Fibroblast of skin of abdomen (primary cell): ENCODE measurements at regions not wholly inside any gene's neighbourhood (a gene's known extent, or its start where the extent isn't known, plus 50 kb on each side); places are given as distances from the start of the nearest gene placed in this dataset.
"Not testable (repeated sequence)": the region's sequence is repeated elsewhere in the genome, so short reads cannot be mapped to it uniquely, and the experiment has no call there.

Experiments
- DNase-seq: peaks from one replicate; pipeline ENCODE4 v3.0.0-alpha.2; 2013

DNA sequence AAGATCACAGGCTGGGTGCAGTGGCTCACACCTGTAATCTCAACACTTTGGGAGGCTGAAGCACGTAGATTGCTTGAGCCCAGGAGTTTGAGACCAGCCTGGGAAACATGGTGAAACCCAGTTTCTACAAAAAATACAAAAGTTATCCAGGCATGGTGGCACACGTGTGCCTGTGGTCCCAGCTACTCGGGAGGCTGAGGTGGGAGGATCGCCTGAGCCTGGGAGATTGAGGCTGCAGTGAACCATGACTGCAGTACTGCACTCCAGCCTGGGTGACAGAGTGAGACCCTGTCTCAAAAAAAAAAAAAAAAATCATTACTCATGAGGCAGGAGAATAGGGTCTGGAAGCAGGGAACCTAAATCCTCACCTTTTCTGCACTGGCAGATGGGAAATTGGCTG is 79.1 kb upstream of the CLDN5 start:
- DNase-seq: not testable (repeated sequence)

DNA sequence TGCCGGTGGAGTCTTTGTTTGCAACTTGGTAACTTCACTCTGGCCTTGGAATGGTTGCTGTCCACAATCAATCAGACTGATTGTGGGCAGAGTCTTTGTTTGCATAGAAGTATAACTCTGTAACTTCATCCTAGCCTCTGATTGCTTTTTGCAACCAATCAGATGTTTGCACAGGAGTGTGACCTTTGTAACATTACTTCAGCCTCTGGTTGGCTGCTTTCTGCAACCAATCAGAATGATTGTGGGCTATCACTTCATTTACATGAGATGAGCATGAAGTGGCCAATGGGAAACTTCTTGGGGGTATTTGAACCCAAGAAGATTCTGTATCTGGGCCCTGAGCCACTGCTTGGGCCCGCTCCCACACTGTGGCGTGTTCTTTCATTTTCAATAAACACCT is 79.6 kb upstream of the CLDN5 start:
- DNase-seq: no peak

DNA sequence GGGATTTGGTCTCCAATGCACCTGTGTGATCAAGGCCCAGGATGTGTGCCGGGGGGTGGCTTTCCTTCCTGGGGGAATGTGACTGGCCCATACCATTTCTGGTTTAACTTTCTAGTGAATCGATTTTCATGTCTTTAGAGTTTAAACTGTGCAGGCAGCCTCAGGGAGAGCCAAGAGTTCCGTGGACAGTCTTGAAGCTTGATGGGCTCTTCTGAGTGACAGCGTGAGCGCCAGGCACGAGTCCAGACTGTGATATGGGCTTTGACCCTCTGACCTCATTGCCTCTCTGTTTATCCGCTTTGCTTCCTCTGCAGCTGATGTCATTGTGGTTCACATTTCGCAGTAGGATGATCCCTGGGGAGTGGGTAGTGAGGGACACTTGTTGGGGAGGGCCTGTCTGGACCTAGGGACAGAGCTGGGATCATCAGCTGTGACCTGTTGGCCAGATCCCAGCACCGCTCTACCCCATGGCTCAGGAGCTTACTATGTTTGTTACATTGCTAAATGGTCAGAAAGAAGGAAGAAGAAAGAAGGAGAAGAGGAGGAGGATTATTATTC is 80.6 kb upstream of the CLDN5 start:
- DNase-seq: no peak

DNA sequence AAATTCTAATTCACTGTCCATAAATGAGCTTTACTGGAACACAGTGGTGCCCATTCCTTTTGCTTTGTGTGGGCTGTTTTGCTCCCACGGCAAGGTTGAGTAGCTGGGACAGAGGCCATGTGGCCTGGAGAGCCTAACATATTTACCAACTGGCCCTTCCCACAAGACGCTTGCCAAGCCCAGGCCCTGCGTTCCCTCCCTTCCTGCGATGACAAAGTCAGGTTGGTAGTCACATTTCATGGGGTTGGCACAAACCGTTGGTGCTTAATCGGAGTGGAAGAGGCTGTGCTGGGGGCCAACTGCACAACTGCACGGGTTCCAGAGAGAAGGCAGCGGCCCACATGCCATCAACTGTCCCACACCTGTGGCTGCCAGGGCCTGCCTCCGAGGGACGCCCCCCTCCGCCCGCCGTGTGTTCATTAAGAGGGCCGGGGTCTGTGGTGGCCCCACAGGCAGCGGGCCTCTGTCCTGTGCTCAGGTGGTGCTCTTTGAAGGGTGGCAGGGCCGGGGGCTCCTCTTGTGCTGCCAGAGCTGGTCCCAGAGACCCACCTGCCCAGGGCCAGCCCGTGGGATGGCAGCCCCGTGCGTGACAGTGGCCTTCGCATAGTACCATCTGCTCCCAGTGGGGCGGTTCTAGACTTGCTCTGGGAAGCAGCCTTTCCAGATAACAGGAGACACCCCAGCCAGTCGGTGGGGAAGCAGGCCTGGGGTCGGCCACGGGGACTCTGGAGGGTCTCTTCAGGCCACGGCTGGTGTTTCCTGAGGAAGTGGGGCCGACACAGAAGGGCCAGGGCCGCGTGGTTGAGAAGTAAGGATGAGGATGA is 81.5 kb upstream of the CLDN5 start:
- no peak for DNase-seq

DNA sequence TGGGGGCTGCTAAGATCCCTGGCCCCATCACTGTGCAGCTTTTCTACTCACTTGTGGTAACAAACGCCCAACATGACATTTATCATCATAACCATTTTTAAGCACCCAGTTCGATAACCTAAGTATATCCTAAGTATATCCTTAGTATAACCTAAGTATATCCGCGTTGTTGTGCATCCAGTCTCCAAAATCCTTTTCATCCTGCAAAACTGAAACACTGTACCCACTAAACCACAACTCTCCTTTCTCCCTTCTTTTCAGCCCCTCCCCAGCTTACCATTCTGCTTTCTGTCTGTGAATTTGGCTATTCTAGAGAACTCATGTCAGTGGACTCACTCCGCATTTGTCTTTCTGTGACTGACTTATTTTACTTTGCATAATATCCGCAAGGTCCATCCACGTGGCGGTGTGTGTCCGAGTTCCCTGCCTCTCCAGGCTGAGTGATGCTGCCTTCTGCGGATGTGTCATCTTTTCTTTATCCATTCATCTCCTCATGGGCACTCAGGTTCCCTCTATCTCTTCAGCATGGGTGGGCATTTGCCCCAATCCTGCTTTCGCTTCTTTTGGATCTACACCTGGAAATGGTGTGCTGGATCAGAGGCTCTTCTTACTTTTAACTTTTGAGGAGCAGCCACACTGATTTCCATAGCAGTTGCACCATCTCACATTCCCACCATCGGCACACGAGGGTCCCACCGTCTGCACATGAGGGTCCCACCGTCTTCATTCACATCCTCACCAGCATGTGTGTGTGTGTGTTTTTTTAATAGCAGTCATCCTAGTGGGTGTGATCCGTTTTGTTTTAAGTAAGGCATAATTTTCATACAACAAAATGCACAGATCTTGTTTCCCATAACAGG is 82.4 kb upstream of the CLDN5 start:
- no peak for DNase-seq

GRCh38 chr22:19607192-19608002 is 83.2 kb upstream of the CLDN5 start:
- no peak for DNase-seq

DNA sequence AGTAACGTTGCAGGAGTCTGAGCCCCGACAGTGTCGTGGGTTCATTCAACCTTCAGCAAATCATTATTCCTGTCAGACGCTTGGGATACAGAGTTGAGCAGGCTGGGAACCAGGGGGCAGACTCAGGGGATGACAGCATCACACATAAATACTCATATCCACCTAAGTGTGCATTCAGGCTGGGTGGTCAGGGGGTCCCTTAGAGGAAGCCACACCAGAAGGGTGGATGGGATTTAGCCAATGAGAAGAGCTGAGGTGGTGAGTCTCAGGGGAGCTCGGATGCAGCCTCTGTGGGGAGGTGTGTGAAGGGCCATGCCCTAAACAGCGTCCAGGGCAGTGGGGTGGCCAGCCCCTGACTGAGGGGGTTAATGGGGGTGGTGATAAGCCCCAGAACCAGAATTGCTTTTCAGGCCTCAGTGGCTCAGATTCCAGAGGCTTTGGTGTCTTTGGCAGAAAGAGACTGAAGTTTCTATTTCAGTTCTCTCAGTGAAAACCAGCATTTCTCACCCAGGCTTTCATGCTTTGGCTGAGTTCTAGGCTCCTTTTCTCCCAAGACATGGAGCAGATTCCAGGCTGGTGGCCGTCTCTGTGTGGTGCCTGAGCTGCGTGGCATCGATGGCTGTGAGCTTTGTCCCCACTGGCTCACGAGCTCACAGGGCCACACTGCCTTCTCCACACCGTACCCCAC is 83.9 kb upstream of the CLDN5 start:
- DNase-seq: no peak

GRCh38 chr22:19609753-19610152 is 85.5 kb upstream of the CLDN5 start:
- DNase-seq: not testable (repeated sequence)

DNA sequence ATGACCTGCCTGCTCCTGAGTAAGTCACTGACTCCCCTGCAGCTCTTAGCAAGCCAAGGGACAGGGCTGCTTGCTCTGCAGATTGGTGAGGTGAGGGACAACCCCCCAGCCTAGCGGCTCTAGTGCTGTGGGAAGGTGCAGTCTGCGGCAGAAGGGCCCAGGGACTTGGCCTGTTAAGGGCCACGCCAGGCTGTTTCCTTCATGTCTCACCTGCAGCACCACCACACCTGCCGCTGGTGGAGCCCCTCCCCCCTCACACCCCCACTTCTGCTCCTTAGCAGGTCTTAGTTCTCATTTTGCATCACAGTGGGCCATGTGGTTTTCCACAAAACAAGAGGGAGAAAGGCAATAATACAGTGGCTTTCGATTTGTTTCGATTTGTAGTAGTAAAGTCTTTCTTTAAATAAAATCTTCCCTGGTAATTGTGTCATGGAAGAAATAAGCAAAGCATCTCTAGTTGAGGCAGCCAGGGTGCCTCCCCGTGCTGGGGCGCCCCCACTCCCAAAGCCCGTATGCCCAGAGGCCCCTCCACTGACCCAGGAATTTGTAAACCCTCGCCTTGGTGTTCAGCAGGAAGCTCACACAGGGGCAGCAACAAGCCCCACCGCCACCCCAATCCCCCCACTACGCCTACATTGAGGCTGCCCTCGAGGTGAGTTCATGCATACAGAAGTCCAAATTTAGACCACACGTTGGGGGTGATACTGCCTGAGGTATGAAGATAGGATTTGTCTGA is 86.5 kb upstream of the CLDN5 start:
- DNase-seq: no peak

- no peak for DNase-seq
These were observed 87.4 kb upstream of the CLDN5 start for GRCh38 chr22:19611590-19611989.

DNA sequence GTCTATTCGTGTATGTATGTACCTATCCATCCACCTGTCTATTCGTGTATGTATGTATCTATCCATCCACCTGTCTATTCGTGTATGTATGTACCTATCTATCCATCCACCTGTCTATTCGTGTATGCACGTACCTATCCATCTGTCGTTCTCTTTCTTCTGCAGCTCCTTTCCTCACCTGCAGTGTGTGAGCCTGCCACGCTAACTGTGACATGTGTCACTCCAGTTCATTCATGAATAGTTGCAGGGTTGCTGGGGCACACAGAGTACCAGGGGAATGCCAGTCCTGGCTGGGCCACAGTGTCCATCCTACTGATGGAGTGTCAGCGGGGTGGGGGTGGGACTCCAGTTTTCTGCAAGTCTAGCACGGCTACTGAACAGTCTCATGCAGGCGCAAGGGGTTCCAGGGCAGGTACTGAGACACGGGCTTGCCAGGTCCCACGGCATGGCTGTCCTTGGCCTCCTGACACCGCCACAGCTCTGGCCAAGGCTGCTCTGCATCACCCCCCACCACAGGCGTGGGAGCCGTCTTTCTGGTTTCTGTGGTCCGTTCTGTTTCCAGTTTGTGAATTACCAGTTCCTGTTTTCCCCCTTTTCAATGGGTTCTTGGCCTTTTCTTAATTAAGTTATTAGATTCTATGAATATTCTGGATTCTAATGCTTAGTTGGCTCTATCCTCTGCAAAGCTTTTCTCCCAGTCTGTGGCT is 88.8 kb upstream of the CLDN5 start:
- DNase-seq: no peak

GRCh38 chr22:19614536-19614863 is 90.3 kb upstream of the CLDN5 start:
- no peak for DNase-seq

DNA sequence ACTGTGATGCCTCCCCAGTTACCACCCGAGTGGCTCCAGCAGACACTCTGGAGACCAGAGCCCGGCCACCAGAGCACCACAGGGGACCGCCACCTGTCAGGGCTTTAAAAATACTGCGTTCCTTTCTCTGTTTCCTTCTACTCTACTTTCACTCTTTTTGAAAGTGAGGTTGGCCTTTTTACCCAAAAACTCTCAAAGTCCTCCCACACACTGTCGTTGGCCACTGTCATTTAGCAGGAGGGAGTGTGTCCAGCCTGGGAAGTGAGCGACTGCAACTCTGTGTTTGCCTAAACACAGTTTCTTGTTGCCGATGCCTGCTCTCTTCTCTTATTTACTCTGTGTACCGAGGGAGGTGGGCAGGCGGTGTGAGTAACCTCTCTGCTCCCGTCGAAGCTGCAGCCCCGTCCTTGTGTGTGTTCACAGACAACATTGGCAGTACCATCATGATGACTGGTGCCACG is 90.8 kb upstream of the CLDN5 start:
- DNase-seq: no peak

- DNase-seq: no peak
These were observed 91.8 kb upstream of the CLDN5 start for GRCh38 chr22:19615867-19616581.

- no peak for DNase-seq
These were observed 94.9 kb upstream of the SEPTIN5 start for GRCh38 chr22:19619144-19620009.

- DNase-seq: no peak
These were observed 93.4 kb upstream of the SEPTIN5 start for GRCh38 chr22:19620742-19621371.

GRCh38 chr22:19621373-19622060 is 92.8 kb upstream of the SEPTIN5 start:
- DNase-seq: no peak

DNA sequence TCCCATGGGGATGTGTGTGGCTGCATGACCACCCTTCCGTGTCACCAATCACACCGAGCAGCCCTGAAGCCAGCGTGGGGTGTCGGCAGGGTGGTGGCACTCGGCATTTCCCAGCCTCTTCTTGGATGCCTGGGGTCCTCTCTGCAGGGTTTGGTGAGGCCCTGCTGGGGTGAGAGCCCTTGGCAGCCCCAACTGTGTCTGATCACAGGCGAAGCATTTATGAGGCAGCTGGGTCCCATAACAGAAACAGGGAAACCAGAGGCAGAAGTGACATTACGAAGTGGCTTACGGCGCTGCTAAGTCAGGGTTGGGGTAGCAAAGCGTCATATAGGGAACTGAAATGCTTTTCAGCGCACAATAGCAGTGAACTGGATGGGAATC is 92.3 kb upstream of the SEPTIN5 start:
- DNase-seq: no peak
